Ovary (tissue), 7 donors: ENCODE measurements at regions not wholly inside any gene's neighbourhood (a gene's known extent, or its start where the extent isn't known, plus 50 kb on each side); places are given as distances from the start of the nearest gene placed in this dataset.

ENCODE experiments used
- DNase-seq, 5 donors: peaks; one replicate each; pipeline ENCODE4 v3.0.0-alpha.2; 2019 to 2020
- H3K27ac ChIP-seq, 2 donors: fragments of 200-600 bp; one replicate each; pipeline versions ENCODE4 v1.5.1 to v1.8.0; 2019 to 2022
- H3K27me3 ChIP-seq: fragments of 200-600 bp; one replicate; pipeline ENCODE4 v1.8.0; 2022
- H3K36me3 ChIP-seq: fragments of 200-600 bp; sonication (generic); one replicate; pipeline ENCODE4 v1.5.1; 2019
- H3K4me1 ChIP-seq: one replicate; pipeline ENCODE4 v1.8.1; 2013; ENCODE audit warnings: mild to moderate bottlenecking, moderate library complexity; ENCODE audit not compliant: insufficient read depth
- H3K4me3 ChIP-seq: fragments of 200-600 bp; sonication (generic); one replicate; pipeline ENCODE4 v1.5.1; 2017
- H3K9me3 ChIP-seq, 2 donors: fragments of 200-600 bp in 1 of 2; sonication (generic) in 1 of 2; one replicate each; pipeline versions ENCODE4 v1.5.1 to v1.8.1; 2013 to 2019; ENCODE audit warnings: mild to moderate bottlenecking in 1 of 2, moderate library complexity in 1 of 2
- CTCF ChIP-seq, 3 donors: fragments of 450-650 bp in 2 of 3; fragments of 200-600 bp in 1 of 3; IDR thresholded peaks; one replicate each; pipeline versions ENCODE4 v1.5.1 to v1.8.0; 2016 to 2022; ENCODE audit warnings: antibody characterized with exemption in 3 of 3, mild to moderate bottlenecking in 1 of 3
- EP300 ChIP-seq: sonication (generic); formaldehyde crosslinking; IDR thresholded peaks from one replicate; pipeline ENCODE4 v1.6.1; 2017; ENCODE audit warnings: antibody characterized with exemption
- POLR2A ChIP-seq: fragments of 450-650 bp; IDR thresholded peaks from one replicate; pipeline ENCODE4 v1.6.1; 2017; ENCODE audit warnings: antibody characterized with exemption, mild to moderate bottlenecking, moderate library complexity
- WGBS, 3 donors: extraction: QIAGEN DNeasy Blood & Tissue Kit in 1 of 3; methylation state at CpG; one replicate each; pipeline versions ENCODE4 v1.1.5 to v1.1.7; 2013 to 2017; 5-methylcytosine and 5-hydroxymethylcytosine counted together
- intact Hi-C, 4 donors: fragments of 100-400 bp; cut with DNase I; formaldehyde crosslinking; loops; one replicate each; pipeline versions ENCODE4 v1.11.0 to v1.15.1; 2022 to 2023
- donor health status: DM: no; HTN: no; CAD: no; lungs with moderate emphysema.
- donor health status: DM: no; HTN: no; CAD: no.
- donor health status: Bipolar disorder and iron deficiency.
- donor health status: DM: no; HTN: no; CAD: no.
- donor health status: DM: yes; HTN: yes; CAD: no.

GRCh38 chr10:35789996-35790395 lies 147.9 kb upstream of the FZD8 start:
- DNase-seq, result no peak
- 79 to 84% (median 81%) methylated on average over 7 of the region's 7 CpGs for WGBS, 3 donors
- Histone ChIP-seq H3K9me3 (no peaks in the 10 kb centered on the region), H3K36me3 (no peaks in the 10 kb centered on the region), H3K4me3 (no peak overlapping the region), H3K27ac (no peak overlapping the region), H3K27me3 (no peaks in the 10 kb centered on the region), H3K4me1 (no peaks in the 10 kb centered on the region)
- intact Hi-C loops, result no loop called here
- TF ChIP-seq CTCF (IDR thresholded peaks at IDR 0.05) (no peak), EP300 (no peak), POLR2A (no peak)

- intact Hi-C loops, result no loop called here
- TF ChIP-seq EP300, result no peak
- TF ChIP-seq POLR2A, result no peak
- no peak for TF ChIP-seq CTCF (IDR thresholded peaks at IDR 0.05)
- no peak for DNase-seq
- Histone ChIP-seq H3K9me3 (no peaks in the 10 kb centered on the region), H3K27ac (no peak overlapping the region), H3K4me1 (no peaks in the 10 kb centered on the region), H3K4me3 (no peak overlapping the region), H3K27me3 (no peaks in the 10 kb centered on the region), H3K36me3 (no peaks in the 10 kb centered on the region)
- WGBS, 3 donors, result 79 to 88% (median 84%) methylated on average over 5 of the region's 5 CpGs
Measured at GRCh38 chr10:35784751-35785150, 142.7 kb upstream of the FZD8 start.

- DNase-seq, result no peak
- no peaks in the 10 kb centered on the region for H3K4me1 ChIP-seq
- intact Hi-C loops, result no loop called here
- H3K27me3 ChIP-seq, result no peaks in the 10 kb centered on the region
- no peaks in the 10 kb centered on the region for H3K9me3 ChIP-seq
- no peak overlapping the region for H3K4me3 ChIP-seq
- H3K36me3 ChIP-seq, result no peaks in the 10 kb centered on the region
- 26 to 43% (median 29%) methylated on average over 7 of the region's 7 CpGs for WGBS, 3 donors
- no peak overlapping the region for H3K27ac ChIP-seq
- TF ChIP-seq EP300, result no peak
Measured at GRCh38 chr10:35783305-35783838, 141.3 kb upstream of the FZD8 start.

- Histone ChIP-seq H3K4me3 (no peak overlapping the region), H3K36me3 (no peaks in the 10 kb centered on the region), H3K9me3 (no peaks in the 10 kb centered on the region), H3K27me3 (no peaks in the 10 kb centered on the region), H3K4me1 (no peaks in the 10 kb centered on the region), H3K27ac (no peak overlapping the region)
- intact Hi-C loops, result no loop called here
- TF ChIP-seq CTCF (IDR thresholded peaks at IDR 0.05) (no peak), POLR2A (no peak), EP300 (no peak)
- 29 to 40% (median 37%) methylated on average over 5 of the region's 5 CpGs for WGBS, 3 donors
- DNase-seq, result no peak
Measured at GRCh38 chr10:35781643-35782035, 139.5 kb upstream of the FZD8 start.

GRCh38 chr10:35780970-35781642 lies 139.0 kb upstream of the FZD8 start:
- H3K4me1 ChIP-seq, result no peaks in the 10 kb centered on the region
- no peaks in the 10 kb centered on the region for H3K9me3 ChIP-seq
- DNase-seq, result no peak
- H3K4me3 ChIP-seq, result no peak overlapping the region
- no peaks in the 10 kb centered on the region for H3K36me3 ChIP-seq
- H3K27ac ChIP-seq, result no peak overlapping the region
- WGBS, 3 donors, result 75 to 85% (median 83%) methylated on average over 2 of the region's 2 CpGs
- TF ChIP-seq POLR2A (no peak), CTCF (IDR thresholded peaks at IDR 0.05) (no peak), EP300 (no peak)
- intact Hi-C loops, result no loop called here
- H3K27me3 ChIP-seq, result no peaks in the 10 kb centered on the region
